ENCODE measurements at regions not wholly inside any gene's neighbourhood (a gene's known extent, or its start where the extent isn't known, plus 50 kb on each side); places are given as distances from the start of the nearest gene placed in this dataset.

DNA sequence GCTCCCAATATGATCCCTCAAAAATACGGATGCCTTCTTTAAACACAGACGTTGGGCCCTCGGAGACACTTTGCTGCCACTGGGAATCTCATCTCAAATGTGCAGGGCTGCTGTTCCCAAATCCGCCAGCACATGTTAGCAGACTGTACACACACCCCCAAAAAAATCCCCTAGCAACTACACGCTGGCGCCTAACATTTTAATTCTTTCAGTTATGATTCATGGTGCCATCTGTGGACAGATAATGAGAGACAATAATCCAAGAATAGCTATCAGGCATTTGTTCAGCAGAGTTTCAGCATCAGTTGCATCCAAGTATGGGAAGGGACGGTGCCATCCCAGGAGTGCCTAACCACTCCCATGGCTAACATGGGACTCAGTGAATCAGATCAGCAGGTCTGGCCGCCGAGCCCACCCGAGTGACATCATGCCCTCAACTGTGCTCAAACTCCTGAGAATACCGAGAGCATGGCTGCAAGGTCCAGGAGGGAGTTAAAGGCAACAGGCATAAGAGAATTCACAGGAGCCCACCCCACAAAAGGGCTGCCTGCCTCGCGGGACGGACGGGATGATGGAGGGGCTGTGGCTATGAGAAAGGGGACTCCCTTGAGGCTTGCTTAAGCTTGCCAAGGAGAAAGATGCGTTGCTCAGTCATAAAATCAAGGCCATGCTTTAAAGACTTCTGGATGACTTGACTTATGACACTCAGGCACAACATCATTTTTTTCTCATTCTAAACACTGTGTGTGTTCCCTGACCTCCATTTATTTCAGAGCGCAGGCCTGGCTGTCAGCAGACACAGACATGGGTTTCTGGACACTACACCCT lies 337.0 kb downstream of the SHANK2 start:
- no peak for DNase-seq

DNA sequence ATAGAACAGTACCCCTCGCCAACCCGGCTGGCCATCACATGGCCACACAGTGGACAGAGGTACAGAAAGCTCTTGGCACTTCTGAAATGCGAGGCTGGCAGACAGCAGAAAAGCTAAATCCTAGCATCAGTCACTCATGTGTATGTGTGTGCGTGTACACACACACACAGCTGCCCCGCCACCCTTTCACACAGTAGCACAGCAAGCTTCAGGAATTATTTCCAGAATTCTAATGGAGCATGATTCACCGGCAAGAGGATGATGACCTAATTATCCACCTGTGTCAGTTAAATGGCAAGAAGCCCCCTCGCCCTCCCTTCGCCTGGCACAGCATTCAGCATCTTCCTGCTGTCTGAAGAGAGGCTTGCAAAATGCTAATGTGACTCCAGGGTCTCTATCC lies 336.0 kb downstream of the SHANK2 start:
- DNase-seq: peak; percentile 19

DNA sequence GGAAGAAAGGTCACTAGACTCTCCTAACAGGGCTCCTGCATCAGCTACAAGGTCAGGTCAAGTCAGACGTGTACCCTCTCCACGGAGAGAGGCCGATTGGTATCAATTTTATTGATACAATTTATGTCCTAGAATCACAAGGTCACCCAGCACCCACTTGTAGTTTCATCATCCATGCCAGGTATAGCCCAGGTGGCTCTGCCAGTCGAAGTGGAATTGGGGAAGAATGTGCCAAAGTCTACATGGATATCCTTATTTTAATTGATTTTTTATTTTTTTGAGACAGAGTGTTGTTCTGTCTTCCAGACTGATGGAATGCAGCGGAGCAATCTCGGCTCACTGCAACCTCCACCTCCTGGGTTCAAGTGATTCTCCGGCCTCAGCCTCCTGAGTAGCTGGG lies 334.1 kb downstream of the SHANK2 start:
- no peak for DNase-seq

DNA sequence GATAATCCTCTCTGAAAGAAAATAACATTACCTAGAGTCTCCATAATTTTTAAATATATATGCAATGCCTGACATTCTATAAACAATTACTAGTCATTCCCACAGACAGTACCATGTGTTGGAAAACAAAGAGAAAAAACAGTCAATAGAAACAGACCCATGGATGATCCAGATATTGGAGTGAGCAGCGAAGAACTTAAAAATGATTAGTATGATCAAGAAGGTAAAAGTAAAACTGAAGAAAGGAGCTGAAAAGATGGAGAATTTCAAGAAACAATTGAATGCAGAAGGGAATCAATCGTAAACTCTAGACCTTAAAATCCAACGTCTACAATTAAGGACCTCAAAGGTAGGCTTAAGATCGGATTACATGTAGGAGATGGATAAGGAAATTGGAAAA lies 330.6 kb downstream of the SHANK2 start:
- no peak for DNase-seq

DNA sequence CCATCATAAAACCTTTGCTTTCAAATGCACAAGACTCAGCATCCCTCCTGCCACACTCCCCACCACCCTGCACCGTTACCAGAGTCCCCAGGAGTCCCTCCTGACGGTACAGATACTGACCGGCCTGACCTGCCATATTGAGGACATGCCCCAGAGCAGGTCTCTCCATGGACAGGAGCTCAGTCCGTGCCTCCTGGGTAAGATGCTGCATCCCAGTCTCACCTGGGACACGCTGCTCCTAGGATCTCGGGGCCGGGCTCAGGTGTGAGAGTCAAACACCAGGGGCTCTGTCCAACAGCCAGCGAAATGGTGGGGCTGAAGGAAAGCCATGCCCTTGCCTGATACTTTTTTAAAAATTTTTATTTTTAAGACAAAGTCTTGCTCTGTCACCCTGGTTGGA lies 328.3 kb downstream of the SHANK2 start:
- DNase-seq: no peak

DNA sequence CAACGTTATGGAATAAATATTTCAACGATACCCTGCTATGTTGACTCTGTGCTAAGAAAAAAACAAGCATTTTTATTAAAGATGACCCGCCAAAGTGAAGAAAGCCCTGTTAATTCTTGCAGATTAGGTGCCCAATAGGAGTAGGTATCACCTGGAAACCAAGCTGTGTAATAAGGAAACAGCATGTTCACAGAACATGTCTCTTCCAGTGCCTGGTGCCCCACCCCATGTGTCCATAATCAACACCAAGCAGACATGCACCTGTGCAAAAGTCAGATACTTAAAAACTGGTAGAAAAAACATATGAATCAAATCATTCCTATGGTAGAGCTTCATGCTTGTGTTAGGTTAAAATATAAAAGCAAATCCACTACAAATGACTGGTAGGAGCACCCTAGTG lies 327.1 kb downstream of the SHANK2 start:
- DNase-seq: no peak

DNA sequence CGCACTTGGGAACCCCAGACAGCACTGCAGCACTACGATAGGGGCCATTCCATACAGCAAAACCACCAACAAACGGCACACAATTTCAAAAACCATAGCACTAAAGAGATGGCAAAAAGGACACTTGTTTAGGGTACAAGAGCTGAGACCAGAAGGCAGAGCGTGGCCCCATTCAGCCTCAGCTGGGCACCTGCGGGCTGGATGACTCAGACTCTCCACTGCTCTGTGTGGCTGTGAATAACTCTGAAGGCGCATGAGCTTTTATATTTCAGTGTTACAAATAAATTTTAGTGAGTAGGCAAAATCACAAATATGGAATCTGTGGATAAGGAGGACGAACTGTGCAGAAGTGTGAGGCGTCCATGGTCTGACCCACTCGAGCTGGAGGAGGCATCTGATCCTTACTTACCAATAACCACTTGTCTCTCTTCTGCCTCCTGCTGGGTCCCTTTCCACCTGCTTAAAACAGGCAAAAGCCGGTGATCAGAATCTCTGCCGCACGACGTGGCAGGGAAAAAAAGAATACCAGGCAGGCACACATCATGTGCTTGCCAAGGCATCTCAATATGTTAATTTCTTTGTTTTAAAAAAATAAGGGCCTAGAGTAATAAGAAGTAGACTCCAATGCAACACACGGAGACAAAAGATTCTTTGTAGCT lies 325.7 kb downstream of the SHANK2 start:
- DNase-seq: no peak

DNA sequence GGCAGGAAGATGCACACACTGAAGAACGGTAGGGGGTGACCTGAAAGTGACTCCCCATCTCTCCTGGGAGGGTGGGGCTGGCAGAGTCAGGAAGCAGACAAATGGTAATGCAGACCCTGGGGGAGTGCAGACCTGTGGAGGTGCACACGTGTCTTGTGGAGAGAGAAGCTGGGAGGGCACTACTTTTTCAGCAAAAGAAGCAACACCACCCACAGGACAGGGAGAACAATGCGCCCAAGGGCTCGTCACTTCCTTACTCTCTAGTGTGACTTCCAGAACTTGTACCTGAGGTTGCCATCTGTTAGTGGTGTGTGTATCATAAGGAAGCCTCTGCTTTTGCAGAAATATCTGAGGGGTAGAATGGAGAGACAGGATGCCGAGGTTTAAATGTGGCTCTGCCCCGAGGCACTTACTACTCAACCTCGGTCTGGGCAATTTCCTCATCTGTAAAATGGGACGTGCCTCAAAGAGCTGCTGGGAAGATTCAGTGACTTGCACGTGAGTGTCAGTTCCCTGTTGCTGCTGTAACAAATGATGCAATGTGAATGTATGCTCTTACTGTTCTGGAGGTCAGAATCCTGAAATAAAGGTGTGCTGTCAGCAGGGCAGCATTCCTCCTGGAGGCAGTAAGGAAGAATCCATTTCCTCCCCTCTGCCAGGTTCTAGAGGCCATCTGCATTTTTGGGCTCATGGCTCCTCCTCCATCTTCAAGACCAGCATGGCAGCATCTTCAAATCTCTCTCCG lies 323.4 kb downstream of the SHANK2 start:
- DNase-seq: no peak

DNA sequence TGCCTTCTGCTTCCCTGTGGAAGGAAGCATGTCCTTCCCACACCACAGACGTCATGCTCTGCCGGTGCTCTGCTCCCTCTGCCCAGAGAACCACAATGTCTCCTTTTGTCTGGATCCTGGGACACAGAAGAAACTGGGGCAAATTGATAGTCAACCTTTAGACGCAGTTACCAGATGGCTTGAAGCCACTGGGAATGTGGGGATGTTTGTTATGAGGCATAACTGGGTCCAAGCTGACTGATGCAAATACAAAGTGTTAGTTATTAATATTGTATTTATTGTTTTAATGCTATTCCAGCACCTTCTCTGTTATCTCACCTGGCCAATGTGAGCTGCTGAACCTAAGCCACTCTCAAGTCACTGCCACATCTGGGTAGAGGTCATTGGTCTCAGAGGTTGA lies 322.2 kb downstream of the SHANK2 start:
- no peak for DNase-seq

DNA sequence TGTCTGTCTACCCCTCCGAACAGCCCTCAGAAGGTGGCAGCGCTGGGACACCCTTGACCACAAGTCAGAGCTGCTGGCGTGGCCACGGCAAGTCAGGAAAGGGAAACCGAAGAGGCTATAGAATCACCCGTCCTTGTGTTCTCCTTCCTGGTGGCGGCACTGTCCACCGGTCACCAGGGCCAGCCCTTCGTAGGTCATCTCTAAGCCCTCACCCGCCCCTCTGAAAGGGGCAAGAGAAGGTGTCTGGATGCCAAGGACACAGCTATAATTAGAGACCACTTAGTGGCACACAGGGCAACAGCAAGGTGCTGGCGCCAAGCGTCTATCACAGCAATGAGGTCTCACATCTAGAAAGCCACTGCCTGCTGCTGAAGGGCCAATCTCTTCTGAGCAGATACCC lies 320.9 kb downstream of the SHANK2 start:
- no peak for DNase-seq

DNA sequence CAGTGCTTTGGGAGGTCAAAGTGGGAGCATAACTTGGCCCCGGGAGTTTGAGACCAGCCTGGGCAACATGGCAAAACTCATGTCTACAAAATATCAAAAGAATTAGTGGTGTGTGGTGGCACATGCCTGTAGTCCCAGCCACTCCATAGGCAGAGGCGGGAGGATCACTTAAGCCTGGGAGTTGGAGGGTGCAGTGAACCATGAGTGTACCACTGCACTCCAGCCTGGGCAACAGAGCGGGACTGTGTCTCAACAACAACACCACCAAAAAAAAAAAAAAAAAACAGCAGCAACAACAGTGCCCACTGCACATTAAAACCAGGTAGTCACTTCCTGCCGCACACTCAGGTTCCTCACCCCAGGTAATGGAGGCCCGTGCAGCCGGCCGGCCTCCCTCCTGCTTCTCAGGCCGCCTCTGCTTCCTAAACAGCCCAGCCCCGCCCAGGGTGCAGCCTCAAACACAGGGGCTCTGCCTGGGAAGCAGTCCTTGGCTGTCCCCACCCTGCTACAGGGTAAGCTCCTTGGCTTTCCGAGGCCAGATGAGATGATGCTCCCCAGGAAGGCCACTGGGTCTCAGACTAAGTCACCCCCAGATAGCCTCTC lies 318.3 kb downstream of the SHANK2 start:
- no peak for DNase-seq

DNA sequence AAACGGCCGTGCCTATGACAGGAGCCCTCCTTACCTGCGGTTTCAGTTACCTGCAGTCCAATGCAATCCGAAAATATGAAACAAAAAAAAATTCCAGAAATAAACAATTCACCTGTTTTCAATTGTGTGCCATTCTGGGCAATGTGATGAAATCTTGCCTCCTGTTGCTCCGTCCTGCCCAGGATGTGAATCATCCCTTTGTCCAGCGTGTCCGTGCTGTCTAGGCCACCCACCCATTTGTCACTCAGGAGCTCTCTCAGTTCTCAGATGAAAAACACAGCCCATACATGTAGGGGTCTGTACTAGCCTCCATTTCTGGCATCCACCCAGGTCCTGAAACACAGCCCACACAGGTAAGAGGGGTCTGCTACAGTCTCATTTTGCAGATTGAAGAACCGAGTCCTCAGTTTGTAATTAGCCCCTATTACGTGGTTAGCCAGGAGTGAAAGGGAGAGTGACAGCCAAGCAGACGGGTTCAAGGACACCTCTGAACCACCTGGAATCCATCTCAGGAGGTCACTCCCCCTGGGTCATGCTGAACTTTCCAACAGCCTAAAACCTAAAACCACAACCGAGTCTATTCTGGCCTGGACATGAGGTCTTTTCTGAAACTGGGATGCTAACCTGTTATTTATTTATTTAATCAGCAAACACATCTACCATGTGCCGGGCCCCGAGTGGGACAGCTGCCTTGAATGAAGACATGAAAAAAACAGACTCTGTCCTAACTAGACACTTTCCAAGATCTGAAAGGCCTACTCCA lies 317.2 kb downstream of the SHANK2 start:
- no peak for DNase-seq

DNA sequence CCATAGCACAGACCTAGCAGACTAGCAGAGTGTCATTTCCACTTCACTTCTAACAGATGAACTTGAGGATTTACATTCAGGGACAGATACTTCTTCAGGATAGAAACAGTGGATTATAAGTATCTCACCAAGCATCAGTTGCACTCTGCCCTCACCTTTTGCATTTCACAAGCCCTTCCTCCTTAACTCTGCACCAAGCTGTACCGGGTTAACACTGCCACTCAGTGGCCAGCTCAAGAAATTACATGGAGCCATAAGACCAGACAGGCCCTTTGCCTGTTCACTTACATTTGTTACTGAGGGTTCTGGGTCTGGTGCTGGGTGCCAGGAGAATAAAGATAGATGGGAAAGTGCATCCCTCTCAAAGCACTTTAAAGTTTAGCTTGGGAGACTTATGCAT lies 309.8 kb downstream of the SHANK2 start:
- no peak for DNase-seq

DNA sequence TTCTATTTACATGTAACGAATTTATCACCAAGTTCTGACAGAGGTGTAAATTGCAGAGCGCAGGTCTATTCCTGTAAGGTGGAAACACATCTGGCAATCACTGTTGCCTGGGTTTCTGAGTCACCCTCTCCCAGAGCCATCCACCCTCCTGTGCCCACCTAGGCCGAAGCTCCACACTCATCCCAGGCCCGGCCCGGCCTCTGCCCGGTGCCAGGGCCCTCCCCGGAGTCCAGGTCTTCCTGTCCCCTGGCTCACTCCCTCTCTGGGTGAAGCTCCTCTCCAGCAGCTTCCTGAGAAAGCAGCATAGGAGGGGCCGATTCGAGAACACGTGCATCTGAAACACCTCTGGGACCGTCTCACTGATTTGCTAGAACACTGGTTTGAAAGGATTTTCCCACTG lies 308.2 kb downstream of the SHANK2 start:
- DNase-seq: no peak

DNA sequence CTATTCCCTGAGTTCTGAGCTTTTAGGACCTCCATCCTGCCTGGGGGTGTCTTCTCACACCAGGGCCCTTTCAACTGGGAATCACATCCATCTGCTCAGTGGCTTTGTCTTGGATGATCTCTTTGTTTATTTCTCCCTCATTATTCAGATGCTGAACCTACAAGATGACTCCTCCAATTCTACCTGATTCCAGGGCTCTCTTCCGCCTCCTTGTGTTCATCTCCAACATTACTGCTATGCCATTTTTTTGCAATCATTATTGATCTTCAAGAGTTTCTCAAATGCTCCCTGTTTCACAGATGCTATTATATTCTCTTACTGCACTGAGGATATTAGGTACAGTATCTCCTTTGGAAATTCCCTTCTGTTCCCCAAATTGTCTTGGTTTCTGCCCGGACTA lies 307.7 kb downstream of the SHANK2 start:
- no peak for DNase-seq

DNA sequence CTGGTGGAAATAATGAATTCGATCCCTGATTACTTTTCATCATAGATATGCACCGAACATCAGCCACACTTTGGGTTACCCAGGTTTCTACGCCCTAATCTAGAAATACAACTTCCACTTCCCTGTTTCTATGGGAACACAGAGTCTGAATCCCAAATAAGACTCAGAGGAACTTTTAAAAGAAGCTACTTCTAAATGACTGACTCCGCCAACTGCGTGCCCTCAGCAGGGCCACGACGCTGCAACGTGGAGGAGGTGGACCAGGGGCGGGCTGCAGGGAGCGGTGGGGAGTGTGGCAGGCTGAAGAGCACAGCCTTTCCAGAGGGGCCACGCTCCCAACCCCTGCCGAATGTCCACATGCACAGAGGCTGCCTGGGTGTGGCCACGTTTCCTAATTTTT lies 304.0 kb downstream of the SHANK2 start:
- DNase-seq: no peak

DNA sequence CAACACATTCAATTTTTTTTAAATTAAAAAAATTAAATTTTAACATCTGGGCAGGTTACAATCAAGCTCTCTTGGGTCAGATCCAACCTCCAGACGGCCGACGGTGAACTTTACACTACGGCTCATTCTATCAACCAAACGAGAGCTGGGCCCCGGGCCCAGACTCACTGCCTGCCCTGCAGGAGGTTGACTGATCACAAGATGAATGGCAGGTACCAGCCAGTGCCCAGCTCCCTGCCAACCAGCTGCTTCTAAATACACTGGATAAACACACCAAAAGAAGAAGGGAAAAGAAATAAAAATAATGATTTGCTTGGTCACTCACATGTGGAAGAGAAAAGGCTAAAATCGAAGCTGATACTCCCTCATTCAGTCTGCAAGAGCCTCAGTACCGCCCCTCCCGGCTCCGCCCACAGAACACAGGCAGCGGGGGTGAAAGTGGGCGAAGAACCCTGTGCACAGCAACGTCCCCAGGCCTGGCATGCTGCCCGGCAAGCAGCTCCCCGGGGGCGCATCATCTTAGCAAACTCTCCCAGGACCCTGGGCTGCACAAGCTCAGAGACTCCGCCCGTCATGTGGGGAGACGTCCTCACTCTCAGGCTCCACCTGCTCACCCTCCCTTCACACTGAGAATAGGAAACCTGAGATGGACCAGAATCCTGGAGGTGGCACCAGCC lies 303.4 kb downstream of the SHANK2 start:
- peak; percentile 97 for DNase-seq

DNA sequence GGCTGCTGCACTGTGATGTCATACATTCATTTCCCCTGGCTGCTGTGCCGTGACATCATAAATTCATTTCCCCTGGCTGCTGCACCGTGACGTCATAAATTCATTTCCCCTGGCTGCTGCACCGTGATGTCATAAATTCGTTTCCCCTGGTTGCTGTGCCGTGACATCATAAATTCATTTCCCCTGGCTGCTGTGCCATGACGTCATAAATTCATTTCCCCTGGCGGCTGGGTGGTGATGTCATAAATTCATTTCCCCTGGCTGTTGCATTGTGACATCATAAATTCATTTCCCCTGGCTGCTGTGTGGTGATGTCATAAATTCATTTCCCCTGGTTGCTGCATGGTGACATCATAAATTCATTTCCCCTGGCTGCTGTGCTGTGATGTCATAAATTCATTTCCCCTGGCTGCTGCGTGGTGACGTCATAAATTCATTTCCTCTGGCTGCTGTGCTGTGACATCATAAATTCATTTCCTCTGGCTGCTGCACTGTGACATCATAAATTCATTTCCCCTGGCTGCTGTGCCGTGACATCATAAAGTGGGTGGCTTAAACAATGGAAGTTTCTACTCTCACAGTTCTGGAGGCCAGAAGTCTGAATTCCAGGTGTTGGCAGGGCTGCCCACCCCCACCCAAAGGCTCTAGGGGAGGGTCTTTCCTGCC lies 301.1 kb downstream of the SHANK2 start:
- no peak for DNase-seq

DNA sequence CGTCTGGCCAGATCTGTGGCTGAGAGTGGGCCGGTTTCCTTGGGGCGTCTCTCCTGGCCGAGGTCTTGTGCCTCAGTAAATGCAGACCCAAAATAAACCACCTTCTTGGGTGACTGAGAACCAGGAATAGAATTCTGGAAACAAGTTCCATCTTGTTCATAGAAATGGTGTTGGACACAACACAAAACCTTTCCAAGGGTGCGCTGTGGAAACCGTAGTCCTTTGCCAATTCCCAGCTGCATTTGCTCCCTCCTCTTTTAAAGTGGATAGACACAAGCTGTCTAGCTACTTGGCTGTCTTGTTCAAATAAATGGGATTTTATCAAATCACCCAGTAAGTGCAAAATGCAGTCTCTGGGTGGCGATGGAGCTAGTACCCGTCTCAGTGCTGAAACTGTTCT lies 300.2 kb downstream of the SHANK2 start:
- no peak for DNase-seq

DNA sequence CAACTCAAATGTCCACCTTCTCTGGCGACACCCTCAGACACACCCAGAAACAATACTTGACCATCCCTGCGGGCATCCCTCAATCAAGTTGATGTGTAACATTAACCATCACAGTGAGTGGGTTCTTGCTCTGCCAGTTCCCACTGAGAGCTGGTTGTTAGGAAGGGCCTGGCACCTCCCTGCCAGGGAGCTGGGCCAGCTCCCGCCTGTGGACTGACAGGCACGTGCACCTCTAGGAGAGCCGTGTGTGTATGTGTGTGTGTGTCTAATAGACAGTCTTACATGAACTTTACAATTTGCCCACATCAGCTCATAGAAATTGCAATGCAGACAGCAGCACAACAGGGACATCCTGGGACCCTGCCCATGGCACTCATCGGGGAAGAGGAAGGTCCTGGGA lies 298.7 kb downstream of the SHANK2 start:
- DNase-seq: no peak

DNA sequence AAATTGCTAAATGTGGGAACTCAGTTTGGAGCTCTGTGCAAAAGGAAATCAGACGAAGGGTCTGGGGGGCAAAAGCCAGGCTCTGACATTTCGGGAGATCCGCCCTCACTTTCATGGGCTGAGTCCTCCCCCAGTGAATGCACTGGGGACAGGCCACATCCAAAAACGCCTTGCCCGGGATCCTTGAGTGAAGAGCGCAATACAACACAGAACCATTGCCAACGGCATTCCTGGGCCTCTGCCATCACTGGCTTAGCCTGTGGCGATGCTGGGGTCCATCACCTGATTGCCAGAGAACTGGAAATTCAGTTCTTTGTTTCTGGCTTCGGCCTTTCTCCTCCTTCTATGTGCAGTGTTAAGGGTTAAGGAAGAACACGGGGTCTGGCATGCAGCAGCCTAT lies 297.9 kb downstream of the SHANK2 start:
- DNase-seq: no peak
